WERI-Rb-1 (cell line): ENCODE measurements at regions not wholly inside any gene's neighbourhood (a gene's known extent, or its start where the extent isn't known, plus 50 kb on each side); places are given as distances from the start of the nearest gene placed in this dataset.

Experiments
- DNase-seq: peaks from one replicate; pipeline ENCODE4 v3.0.0-alpha.2; 2020
- H3K27ac ChIP-seq: fragments of 250-450 bp; sonication (Bioruptor Pico); 2 replicates; pipeline ENCODE4 v1.5.1; 2020; ENCODE audit warnings: mild to moderate bottlenecking, moderate library complexity
- H3K27me3 ChIP-seq: fragments of 250-450 bp; sonication (Bioruptor Pico); 2 replicates; pipeline ENCODE4 v1.5.1; 2021; ENCODE audit warnings: mild to moderate bottlenecking, low read depth, moderate library complexity; ENCODE audit not compliant: insufficient read depth, severe bottlenecking
- H3K36me3 ChIP-seq: fragments of 250-450 bp; sonication (Bioruptor Pico); 2 replicates; pipeline ENCODE4 v1.5.1; 2020; ENCODE audit warnings: mild to moderate bottlenecking, moderate library complexity
- H3K4me3 ChIP-seq: 2 replicates; pipeline ENCODE4 v1.5.1; 2011; ENCODE audit warnings: low read depth, mild to moderate bottlenecking, control low read depth, low read length
- H3K9me3 ChIP-seq: fragments of 250-450 bp; sonication (Bioruptor Pico); 2 replicates; pipeline ENCODE4 v1.5.1; 2021; ENCODE audit warnings: mild to moderate bottlenecking, moderate library complexity; ENCODE audit not compliant: severe bottlenecking
- CTCF ChIP-seq: IDR thresholded peaks from 2 replicates; pipeline ENCODE4 v1.5.1; 2011; ENCODE audit warnings: low read depth, mild to moderate bottlenecking, control low read depth, inconsistent platforms, low read length

- Histone ChIP-seq H3K27ac (no peak overlapping the region), H3K4me3 (no peak overlapping the region), H3K36me3 (no peaks in the 10 kb centered on the region), H3K9me3 (peaks cover 2% of the 10 kb centered on the region), H3K27me3 (no peaks in the 10 kb centered on the region)
- DNase-seq: no peak
- no peak for TF ChIP-seq CTCF
Measured at GRCh38 chr1:69203166-69203565, 364.6 kb upstream of the LRRC7 start.

GRCh38 chr1:69213644-69214043 lies 354.1 kb upstream of the LRRC7 start:
- H3K27ac ChIP-seq: no peak overlapping the region
- H3K27me3 ChIP-seq: no peaks in the 10 kb centered on the region
- DNase-seq: no peak
- TF ChIP-seq CTCF: no peak
- H3K4me3 ChIP-seq: no peak overlapping the region
- no peaks in the 10 kb centered on the region for H3K36me3 ChIP-seq
- no peaks in the 10 kb centered on the region for H3K9me3 ChIP-seq

- no peak overlapping the region for H3K27ac ChIP-seq
- TF ChIP-seq CTCF: no peak
- no peak overlapping the region for H3K4me3 ChIP-seq
- no peak for DNase-seq
- no peaks in the 10 kb centered on the region for H3K27me3 ChIP-seq
- H3K36me3 ChIP-seq: no peaks in the 10 kb centered on the region
- no peaks in the 10 kb centered on the region for H3K9me3 ChIP-seq
Measured at GRCh38 chr1:69215883-69216282, 351.8 kb upstream of the LRRC7 start.

GRCh38 chr1:69220672-69221071 lies 347.1 kb upstream of the LRRC7 start:
- no peak for DNase-seq
- no peak for TF ChIP-seq CTCF
- Histone ChIP-seq H3K9me3 (no peaks in the 10 kb centered on the region), H3K4me3 (no peak overlapping the region), H3K27me3 (no peaks in the 10 kb centered on the region), H3K36me3 (no peaks in the 10 kb centered on the region), H3K27ac (no peak overlapping the region)

GRCh38 chr1:69221524-69221923 lies 346.2 kb upstream of the LRRC7 start:
- no peaks in the 10 kb centered on the region for H3K36me3 ChIP-seq
- no peak overlapping the region for H3K4me3 ChIP-seq
- no peak overlapping the region for H3K27ac ChIP-seq
- TF ChIP-seq CTCF: no peak
- no peak for DNase-seq
- no peaks in the 10 kb centered on the region for H3K9me3 ChIP-seq
- no peaks in the 10 kb centered on the region for H3K27me3 ChIP-seq

- no peaks in the 10 kb centered on the region for H3K9me3 ChIP-seq
- H3K27ac ChIP-seq: no peak overlapping the region
- DNase-seq: no peak
- TF ChIP-seq CTCF: no peak
- no peaks in the 10 kb centered on the region for H3K36me3 ChIP-seq
- no peaks in the 10 kb centered on the region for H3K27me3 ChIP-seq
- H3K4me3 ChIP-seq: no peak overlapping the region
Measured at GRCh38 chr1:69223156-69223555, 344.6 kb upstream of the LRRC7 start.
